Hematopoietic multipotent progenitor cell (in vitro differentiated cells): ENCODE measurements at regions not wholly inside any gene's neighbourhood (a gene's known extent, or its start where the extent isn't known, plus 50 kb on each side); places are given as distances from the start of the nearest gene placed in this dataset.
"Not testable (repeated sequence)": the region's sequence is repeated elsewhere in the genome, so short reads cannot be mapped to it uniquely, and the experiment has no call there.

Experiments
- DNase-seq, 3 donors: peaks; one replicate each; pipeline ENCODE4 v3.0.0-alpha.2; 2011 to 2015; ENCODE audit warnings: low read depth in 2 of 3, low spot score in 2 of 3

DNA sequence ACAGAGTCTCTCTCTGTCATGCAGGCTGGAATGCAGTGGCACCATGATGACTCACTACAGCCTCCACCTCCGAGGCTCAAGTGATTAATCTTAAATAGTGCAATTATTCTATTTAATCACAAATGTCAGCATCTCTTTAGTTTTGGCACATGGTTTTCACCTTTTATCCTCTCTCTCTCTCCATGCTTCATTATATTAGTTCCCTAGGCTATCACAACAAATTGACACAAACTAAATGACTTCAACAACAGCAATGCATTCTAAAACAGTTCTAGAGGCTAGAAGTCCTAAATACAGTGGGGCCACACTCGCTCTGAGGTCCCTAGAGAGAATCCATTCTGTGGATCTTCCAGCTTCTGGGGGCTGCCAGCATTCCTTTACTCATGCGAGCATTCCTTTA, 178.2 kb upstream of the ZNG1F start:
- DNase-seq = not testable (repeated sequence)

- not testable (repeated sequence) for DNase-seq
Observed at GRCh38 chr9:41361790-41362189, 172.7 kb upstream of the ZNG1F start.

GRCh38 chr9:41359116-41359515, 170.0 kb upstream of the ZNG1F start:
- DNase-seq = peak; percentile 28 to 45 (median 44)

DNA sequence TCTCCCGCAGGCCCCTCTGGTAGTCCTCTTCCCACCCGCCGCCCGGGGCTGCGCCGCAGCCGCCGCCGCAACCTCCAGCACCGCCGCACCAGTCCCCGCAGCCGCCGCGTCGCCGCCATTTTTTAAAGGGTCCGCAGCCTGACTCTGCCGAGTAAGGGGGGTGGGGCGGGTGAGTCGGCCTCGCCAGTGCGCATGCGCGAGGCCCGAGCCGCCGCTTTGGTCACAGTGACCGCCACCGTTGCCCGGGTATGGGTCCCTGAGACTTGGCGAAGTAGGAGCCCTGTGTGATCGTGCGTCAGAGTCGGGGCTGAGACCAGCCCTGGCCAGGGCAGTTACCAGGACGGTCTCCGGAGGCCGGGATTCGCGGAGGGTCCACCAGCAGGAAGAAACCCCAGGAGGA, 169.6 kb upstream of the ZNG1F start:
- peak; percentile 29 to 77 (median 71) for DNase-seq

DNA sequence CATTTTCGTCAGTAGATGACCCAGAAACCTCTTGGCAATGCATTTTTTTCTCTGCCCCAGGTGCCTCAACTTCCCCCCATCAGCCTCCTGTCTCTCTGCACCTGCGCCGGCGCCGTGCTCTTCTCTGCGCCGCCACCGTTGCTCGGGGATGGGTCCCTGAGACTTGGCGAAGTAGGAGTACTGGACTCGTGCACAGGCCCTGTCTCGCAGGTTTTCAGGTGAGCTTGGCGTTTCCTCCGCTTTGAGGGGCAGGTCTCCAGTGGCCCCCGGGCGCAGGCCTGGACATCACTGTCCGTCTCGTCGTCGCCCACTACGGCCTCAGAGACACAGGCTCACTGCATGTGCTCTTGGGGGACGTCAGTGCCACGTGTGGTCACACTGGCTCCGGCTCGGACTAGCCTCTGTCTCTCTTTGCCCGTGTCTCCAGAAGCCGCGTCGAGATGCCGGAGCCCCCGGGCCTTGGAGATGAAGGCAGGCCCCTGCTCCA, 168.8 kb upstream of the ZNG1F start:
- not testable (repeated sequence) for DNase-seq

DNA sequence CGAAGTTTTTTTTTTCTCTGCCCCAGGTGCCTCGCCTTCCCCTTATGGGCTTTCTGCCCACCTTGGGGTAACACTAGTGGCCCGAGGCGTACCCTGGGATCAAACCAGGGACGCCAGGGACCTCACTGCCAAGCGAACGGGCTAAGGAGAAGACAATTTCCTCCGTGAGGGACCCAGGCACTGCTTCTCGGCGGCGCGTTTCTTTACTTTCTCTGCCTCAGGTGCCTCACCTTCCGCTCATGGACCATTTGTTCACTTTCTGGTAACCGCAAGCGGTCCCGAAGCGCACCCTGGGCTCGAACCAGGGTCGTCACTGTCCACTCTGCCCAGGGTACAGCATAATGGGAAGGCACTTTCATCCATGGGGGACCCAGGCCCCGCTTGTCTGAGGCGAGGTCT, 168.2 kb upstream of the ZNG1F start:
- not testable (repeated sequence) for DNase-seq

DNA sequence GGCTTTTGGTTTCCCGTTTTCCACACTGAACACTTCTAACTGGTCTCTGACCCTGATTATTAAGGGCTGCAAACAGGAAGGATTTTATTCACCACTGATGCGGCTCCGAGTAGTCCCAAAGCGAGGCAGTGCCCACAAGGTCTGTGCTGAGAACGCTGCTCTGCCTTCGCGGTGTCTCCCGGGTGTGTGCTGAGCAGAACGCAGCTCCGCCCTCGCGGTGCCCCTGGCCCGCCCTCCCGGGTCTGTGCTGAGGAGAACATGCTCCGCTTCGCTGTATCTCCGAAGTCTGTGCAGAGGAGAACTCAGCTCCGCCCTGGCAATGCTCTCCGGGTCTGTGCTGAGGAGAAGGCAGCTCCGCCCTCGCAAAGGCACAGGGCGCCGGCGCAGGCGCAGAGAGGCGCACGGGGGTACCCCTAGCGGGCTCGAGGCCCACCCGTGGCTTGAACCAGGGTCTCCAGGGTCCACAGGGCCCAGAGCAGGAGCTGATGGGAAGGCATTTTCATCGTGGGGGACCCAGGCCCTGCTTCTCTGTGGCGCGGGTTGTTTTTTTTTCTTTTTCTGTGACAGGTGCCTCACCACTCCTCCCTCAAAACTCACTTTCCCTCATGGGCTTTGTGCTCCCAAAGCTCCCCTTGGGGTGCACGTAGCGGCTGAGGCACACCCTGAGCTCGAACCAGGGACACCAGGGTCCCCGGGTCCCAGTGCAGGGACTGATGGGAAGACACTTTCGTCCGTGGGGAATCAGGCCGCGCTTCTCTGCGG, 167.7 kb upstream of the ZNG1F start:
- DNase-seq = peak; percentile 25 to 79 (median 79)

- DNase-seq = not testable (repeated sequence)
Observed at GRCh38 chr9:41355712-41356450, 166.8 kb upstream of the ZNG1F start.

DNA sequence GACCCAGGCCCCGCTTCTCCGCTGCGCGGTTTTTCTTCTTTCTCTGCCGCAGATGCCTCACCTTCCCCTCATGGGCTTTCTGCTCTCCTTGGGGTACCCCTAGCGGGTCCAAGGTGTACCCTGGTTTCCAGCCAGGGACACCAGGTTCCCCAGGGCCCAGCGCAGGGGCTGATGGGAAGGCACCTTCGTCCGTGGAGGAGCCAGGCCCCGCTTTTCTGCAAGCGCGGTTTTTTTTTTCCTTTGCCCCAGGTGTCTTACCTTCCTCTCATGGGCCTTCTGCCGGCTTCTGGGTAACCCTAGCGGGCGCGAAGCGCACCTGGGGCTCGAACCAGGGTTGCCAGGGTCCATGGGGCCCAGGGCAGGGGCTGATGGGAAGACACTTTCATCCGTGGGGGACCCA, 165.9 kb upstream of the ZNG1F start:
- peak in 1 of 3 donors; percentile 3 for DNase-seq

DNA sequence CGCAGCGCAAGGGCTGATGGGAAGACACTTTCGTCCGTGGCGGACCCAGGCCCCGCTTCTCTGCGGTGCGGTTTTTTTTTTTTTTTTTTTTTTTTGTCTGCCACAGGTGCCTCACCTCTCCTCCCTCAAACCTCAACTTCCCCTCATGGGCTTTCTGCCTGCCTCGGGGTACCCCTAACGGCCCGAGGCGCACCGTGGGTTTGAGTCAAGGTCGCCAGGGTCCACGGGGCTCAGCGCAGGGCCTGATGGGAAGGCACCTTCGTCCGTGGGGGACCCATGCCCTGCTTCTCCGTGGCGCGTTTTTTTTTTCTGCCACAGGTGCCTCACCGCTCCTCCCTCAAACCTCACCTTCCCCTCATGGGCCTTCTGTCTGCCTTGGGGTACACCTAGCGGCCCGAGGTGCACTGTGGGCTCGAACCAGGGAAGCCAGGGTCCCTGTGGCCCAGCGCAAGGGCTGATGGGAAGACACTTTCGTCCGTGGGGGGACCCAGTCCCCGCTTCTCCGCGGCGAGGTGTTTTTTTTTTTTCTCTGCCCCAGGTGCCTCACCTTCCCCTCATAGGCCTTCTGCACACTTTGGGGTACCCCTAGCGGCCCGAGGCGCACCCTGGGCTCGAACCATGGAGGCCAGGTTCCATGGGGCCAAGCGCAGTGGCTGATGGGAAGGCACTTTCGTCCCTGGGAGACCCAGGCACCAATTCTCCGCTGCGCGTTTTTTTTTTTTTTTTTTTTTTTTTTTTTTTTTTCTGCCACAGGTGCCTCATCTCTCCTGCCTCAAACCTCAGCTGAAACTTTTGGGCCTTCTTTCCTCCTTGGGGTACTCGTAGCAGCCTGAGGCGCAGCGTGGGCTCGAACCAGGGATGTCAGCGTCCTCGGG, 165.2 kb upstream of the ZNG1F start:
- DNase-seq = not testable (repeated sequence)

GRCh38 chr9:41353026-41353425, 163.9 kb upstream of the ZNG1F start:
- not testable (repeated sequence) for DNase-seq

GRCh38 chr9:41352390-41352789, 163.3 kb upstream of the ZNG1F start:
- DNase-seq = not testable (repeated sequence)

- DNase-seq = peak in 1 of 3 donors; percentile 0
Observed at GRCh38 chr9:41347893-41348292, 158.8 kb upstream of the ZNG1F start.

GRCh38 chr9:41332562-41332961, 143.4 kb upstream of the ZNG1F start:
- not testable (repeated sequence) for DNase-seq

DNA sequence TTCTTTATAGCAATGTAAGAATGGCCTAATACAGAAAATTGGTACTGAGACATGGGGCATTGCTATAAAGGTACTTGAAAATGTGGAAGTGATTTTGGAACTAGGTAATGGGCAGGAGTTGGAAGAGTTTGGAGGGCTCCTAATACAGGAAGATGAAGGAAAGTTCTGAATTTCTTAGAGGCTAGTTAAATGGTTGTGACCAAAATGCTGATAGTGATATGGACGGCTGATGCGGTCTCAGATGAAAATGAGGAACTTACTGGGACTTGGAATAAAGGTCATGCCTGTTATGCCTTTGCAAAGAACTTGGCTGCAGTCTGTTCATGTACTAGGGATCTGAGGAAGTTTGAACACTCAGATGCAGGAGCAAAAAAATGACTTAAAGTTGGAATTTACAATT, 132.2 kb upstream of the ZNG1F start:
- peak in 1 of 3 donors; percentile 10 for DNase-seq

DNA sequence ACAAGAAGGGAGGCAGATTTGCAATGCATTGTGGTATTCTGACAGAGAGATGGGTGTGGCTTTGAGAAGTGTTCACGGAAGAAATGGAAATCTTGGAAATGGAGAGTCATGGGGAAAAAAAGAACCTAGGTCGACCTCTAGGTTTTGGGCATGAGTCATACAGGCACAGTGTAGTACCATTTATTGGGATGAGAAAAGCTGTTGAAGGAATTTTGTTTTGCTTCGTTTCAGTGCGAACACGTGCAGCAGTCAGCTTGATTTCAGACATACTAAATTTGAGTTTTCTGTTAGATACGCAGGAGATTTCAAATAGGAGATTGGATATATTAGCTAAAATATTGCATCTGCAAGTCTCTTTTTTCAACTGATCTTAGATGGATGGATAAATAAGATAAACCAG, 119.8 kb upstream of the ZNG1F start:
- DNase-seq = not testable (repeated sequence)

DNA sequence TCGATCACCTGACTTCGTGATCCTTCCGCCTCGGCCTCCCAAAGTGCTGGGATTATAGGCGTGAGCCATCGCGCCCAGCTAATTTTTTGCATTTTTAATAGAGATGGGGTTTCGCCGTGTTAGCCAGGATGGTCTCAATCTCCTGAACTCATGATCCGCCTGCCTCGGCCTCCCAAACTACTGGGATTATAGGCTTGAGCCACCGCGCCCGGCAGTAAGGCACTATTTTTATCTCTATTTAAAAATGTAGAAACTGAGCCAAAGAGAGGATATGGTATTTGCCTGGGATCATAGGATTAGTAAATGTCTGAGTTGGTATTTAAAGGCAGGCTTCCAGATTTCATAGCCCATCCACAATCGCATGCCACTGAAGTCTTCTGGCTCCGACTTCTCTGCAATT, 96.6 kb upstream of the ZNG1F start:
- DNase-seq = not testable (repeated sequence)

DNA sequence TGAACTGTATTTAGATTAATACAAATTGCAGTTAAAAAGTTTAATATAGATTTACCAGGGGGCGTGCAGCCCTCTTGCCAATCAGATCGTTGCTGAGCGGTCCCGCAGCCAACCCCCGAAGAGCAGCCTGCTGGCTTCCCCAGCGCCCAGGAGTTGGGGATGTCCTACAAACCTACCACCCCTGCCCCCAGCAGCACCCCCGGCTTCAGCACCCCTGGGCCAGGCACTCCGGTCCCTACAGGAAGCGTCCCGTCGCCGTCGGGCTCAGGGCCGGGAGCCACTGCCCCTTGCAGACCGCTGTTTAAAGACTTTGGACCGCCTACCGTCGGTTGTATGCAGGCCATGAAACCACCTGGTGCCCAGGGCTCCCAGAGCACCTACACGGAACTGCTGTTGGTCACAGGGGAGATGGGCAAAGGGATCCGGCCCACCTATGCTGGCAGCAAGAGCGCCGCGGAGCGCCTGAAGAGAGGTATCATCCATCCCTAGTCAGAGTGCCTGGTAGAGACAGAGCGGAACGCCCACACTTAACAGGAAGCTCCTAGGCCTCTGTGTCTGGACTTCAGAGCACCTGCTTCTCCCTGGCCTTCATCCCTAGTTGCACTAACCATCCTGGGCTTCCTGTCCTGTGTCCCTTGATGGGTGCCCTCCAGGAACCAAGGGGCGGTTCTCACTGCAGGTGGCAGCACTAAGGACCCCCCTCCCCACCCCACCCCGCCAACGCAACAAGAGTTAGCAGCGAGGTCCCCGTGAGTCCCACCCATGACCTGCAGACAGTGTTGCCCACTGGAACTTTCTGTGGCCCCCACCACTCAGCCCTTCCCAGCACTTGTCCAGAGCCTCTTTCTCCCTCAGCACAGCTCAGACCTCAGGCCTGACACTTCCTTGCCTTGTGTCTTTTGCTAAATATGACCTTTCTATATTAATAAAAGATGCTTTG, 91.5 kb upstream of the ZNG1F start:
- not testable (repeated sequence) for DNase-seq

GRCh38 chr9:41279437-41279836, 90.3 kb upstream of the ZNG1F start:
- DNase-seq = not testable (repeated sequence)

GRCh38 chr9:41279033-41279432, 89.9 kb upstream of the ZNG1F start:
- DNase-seq = not testable (repeated sequence)
